HL-60 (cell line): ENCODE measurements at regions not wholly inside any gene's neighbourhood (a gene's known extent, or its start where the extent isn't known, plus 50 kb on each side); places are given as distances from the start of the nearest gene placed in this dataset.

Experiments used
- DNase-seq, 2 experiments: peaks; one replicate each; pipeline ENCODE4 v3.0.0-alpha.2; 2010 to 2020; ENCODE audit warnings: low read depth in 1 of 2, low spot score in 1 of 2
- H3K27ac ChIP-seq: fragments of 250-450 bp; sonication (Bioruptor Pico); replicated peaks from 2 replicates; pipeline ENCODE4 v1.5.1; 2020; ENCODE audit warnings: mild to moderate bottlenecking, moderate library complexity
- H3K27me3 ChIP-seq: fragments of 250-450 bp; sonication (Bioruptor Pico); 2 replicates; pipeline ENCODE4 v1.5.1; 2021; ENCODE audit warnings: mild to moderate bottlenecking, moderate library complexity; ENCODE audit not compliant: insufficient read depth, poor library complexity, severe bottlenecking
- H3K4me3 ChIP-seq: replicated peaks from 2 replicates; pipeline ENCODE4 v1.5.1; 2011; ENCODE audit warnings: mild to moderate bottlenecking, control low read depth, low read length; ENCODE audit not compliant: insufficient read depth
- GABPA ChIP-seq: IDR thresholded peaks from 2 replicates; pipeline ENCODE4 v1.6.1; 2012; ENCODE audit warnings: low read depth
- POLR2AphosphoS5 ChIP-seq: IDR thresholded peaks from 2 replicates; pipeline ENCODE4 v1.6.1; 2012; ENCODE audit warnings: low read depth
- SPI1 ChIP-seq: IDR thresholded peaks from 2 replicates; pipeline ENCODE4 v1.6.1; 2012; ENCODE audit warnings: low read depth, mild to moderate bottlenecking, borderline replicate concordance
- TF ChIP-seq, protein P1 (sequence below): IDR thresholded peaks from one replicate; pipeline ENCODE4 v1.5.1; 2011; ENCODE audit warnings: low read length, control low read depth, inconsistent platforms; ENCODE audit not compliant: insufficient read depth
- TF ChIP-seq, protein P2 (sequence below): IDR thresholded peaks from 2 replicates; pipeline ENCODE4 v1.6.1; 2012; ENCODE audit warnings: low read depth; ENCODE audit not compliant: insufficient replicate concordance

DNA sequence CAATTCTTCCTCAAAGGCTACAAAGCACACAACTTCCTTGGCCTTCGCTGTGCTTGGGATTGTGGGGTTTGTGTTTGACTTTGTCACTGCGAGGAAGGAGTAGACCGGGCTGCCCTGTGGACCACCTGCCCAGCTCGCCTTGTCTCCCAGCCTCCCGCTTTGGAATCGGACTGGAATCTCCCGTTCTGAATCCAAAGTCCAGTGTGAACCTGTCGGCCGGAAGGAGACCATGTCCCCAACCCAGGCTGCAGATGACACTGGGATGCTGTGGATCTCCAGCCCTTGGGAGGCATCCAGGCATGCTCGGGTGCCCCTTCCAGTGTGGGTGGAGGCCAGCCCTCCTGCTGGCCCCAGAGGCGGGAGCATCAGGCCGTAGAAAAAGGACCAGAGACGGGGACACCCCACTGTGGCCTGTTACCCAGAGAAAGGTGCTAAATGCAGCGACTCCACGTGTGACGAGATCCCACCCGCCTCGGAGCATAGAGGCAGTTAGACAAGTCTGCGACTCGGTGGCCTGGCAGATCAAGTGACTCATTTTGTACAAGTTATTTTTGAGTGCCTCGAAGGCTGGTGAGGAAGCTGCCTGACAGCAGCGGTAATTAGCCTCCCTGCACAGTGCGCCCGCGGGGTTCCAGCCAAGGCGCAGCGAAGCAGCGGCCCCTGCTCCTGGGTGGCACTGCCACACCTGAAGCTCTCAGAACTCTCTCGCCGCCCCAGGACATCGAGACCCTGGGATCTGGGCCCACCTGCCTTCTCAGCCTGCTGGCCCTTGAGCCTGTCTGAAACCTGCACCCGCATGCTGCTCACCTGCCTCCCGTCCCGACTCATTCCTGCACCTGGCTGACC, 57.5 kb downstream of the ADRA2C start:
- no peaks in the 10 kb centered on the region for H3K27me3 ChIP-seq
- H3K4me3 ChIP-seq, result no peak overlapping the region
- no peak overlapping the region for H3K27ac ChIP-seq
- no peak for TF ChIP-seq POLR2AphosphoS5
- no peak for TF ChIP-seq SPI1
- TF ChIP-seq, protein P1, sequence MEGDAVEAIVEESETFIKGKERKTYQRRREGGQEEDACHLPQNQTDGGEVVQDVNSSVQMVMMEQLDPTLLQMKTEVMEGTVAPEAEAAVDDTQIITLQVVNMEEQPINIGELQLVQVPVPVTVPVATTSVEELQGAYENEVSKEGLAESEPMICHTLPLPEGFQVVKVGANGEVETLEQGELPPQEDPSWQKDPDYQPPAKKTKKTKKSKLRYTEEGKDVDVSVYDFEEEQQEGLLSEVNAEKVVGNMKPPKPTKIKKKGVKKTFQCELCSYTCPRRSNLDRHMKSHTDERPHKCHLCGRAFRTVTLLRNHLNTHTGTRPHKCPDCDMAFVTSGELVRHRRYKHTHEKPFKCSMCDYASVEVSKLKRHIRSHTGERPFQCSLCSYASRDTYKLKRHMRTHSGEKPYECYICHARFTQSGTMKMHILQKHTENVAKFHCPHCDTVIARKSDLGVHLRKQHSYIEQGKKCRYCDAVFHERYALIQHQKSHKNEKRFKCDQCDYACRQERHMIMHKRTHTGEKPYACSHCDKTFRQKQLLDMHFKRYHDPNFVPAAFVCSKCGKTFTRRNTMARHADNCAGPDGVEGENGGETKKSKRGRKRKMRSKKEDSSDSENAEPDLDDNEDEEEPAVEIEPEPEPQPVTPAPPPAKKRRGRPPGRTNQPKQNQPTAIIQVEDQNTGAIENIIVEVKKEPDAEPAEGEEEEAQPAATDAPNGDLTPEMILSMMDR, result no peak
- TF ChIP-seq, protein P2, sequence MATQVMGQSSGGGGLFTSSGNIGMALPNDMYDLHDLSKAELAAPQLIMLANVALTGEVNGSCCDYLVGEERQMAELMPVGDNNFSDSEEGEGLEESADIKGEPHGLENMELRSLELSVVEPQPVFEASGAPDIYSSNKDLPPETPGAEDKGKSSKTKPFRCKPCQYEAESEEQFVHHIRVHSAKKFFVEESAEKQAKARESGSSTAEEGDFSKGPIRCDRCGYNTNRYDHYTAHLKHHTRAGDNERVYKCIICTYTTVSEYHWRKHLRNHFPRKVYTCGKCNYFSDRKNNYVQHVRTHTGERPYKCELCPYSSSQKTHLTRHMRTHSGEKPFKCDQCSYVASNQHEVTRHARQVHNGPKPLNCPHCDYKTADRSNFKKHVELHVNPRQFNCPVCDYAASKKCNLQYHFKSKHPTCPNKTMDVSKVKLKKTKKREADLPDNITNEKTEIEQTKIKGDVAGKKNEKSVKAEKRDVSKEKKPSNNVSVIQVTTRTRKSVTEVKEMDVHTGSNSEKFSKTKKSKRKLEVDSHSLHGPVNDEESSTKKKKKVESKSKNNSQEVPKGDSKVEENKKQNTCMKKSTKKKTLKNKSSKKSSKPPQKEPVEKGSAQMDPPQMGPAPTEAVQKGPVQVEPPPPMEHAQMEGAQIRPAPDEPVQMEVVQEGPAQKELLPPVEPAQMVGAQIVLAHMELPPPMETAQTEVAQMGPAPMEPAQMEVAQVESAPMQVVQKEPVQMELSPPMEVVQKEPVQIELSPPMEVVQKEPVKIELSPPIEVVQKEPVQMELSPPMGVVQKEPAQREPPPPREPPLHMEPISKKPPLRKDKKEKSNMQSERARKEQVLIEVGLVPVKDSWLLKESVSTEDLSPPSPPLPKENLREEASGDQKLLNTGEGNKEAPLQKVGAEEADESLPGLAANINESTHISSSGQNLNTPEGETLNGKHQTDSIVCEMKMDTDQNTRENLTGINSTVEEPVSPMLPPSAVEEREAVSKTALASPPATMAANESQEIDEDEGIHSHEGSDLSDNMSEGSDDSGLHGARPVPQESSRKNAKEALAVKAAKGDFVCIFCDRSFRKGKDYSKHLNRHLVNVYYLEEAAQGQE, result no peak
- no peak for TF ChIP-seq GABPA
- DNase-seq, result no peak

DNA sequence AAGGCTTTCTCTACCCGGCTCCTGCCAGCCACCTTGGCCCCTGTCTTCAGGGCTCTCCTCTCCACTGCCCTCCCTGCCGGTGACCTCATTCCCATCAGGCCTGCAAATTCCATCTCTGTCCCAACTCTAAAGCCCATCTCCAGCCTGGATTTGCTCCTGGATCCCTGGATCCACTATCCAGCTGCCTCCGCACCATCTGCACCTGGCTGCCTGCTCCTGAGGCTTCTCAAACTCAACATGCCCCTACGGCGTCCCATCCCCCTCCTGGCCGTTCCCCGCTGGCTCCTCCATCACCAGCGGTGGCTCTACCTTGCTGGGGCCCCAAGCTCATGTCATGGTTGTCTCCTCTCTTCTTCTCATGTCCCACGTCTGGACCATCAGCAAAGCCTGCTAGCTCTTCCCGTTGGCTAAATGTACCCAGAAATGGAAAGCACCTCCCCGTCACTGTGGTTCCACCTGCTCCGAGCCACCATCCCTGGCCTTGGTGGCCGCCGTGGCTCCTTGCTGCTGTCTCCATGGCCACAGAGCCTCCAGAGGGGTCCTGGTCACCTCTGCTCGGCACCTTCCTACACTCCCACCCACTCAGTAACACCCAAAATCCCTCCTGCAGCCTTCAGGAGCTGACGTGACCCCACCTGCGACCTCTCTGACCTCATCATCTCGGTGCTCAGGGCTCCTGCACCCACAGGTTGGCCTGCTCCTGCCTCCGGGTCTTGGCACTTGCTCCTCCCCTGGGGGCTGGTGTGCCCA, 58.5 kb downstream of the ADRA2C start:
- no peak for TF ChIP-seq GABPA
- no peak for TF ChIP-seq POLR2AphosphoS5
- TF ChIP-seq, protein P1, result no peak
- no peak for TF ChIP-seq SPI1

DNA sequence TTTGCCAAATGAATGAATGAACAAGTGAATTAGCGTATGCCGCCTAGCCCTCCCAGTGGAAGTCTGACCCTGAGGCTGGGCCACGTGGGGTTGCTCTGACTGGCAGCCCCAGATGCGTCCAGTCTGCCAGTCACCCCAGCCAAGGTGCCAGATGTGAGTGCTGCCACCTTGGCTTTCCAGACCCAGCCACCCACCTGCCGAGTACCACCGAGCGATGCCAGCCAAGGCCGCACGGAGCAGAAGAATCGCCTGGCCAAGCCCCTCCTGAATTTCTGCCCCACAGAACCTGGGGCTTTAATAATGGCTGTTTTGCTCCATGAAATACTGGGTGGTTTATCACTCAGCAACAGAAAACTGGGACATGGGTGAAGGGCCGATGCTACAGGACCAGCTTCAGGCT, 59.3 kb downstream of the ADRA2C start:
- no peak for DNase-seq
- H3K4me3 ChIP-seq, result no peak overlapping the region
- no peak overlapping the region for H3K27ac ChIP-seq
- no peaks in the 10 kb centered on the region for H3K27me3 ChIP-seq
- TF ChIP-seq, protein P1, result no peak
- TF ChIP-seq, protein P2, result no peak
- TF ChIP-seq POLR2AphosphoS5 (no peak), GABPA (no peak)

More for the DNA sequence above, 58.5 kb downstream of the ADRA2C start:
- DNase-seq, result no peak
- no peak overlapping the region for H3K4me3 ChIP-seq
- no peaks in the 10 kb centered on the region for H3K27me3 ChIP-seq
- H3K27ac ChIP-seq, result no peak overlapping the region
